ENCODE measurements at regions not wholly inside any gene's neighbourhood (a gene's known extent, or its start where the extent isn't known, plus 50 kb on each side); places are given as distances from the start of the nearest gene placed in this dataset.

- no peak for TF ChIP-seq PATZ1 (CRISPR knock-in tag; IDR thresholded peaks at IDR 0.05; ENCODE audit: borderline replicate concordance)
- no peak for TF ChIP-seq RARB (CRISPR knock-in tag; IDR thresholded peaks at IDR 0.05)
- TF ChIP-seq ZFP3 (CRISPR knock-in tag; IDR thresholded peaks at IDR 0.05), result no peak
- no peak for TF ChIP-seq POU6F1 (CRISPR knock-in tag; IDR thresholded peaks at IDR 0.05; ENCODE audit: borderline replicate concordance, low read depth)
- no peak for TF ChIP-seq BACH2 (CRISPR knock-in tag; IDR thresholded peaks at IDR 0.05; ENCODE audit: borderline replicate concordance)
- no peak for TF ChIP-seq CREB5 (CRISPR knock-in tag; IDR thresholded peaks at IDR 0.05; ENCODE audit: low read depth)
- no peak for TF ChIP-seq TOX (CRISPR knock-in tag; IDR thresholded peaks at IDR 0.05; ENCODE audit: borderline replicate concordance)
- TF ChIP-seq CSRNP3 (CRISPR knock-in tag; IDR thresholded peaks at IDR 0.05), result no peak
- TF ChIP-seq OSR1 (CRISPR knock-in tag; IDR thresholded peaks at IDR 0.05), result no peak
- no peak for TF ChIP-seq ZC3H10 (CRISPR knock-in tag; IDR thresholded peaks at IDR 0.05)
- no peak for TF ChIP-seq CSDC2 (CRISPR knock-in tag; IDR thresholded peaks at IDR 0.05)
- no peak for TF ChIP-seq TCF4 (CRISPR knock-in tag; IDR thresholded peaks at IDR 0.05; ENCODE audit: borderline replicate concordance)
Observed at GRCh38 chr4:140268186-140268841, 105.1 kb upstream of the SCOC start.
